Breast epithelium (tissue), 4 donors: ENCODE measurements at regions not wholly inside any gene's neighbourhood (a gene's known extent, or its start where the extent isn't known, plus 50 kb on each side); places are given as distances from the start of the nearest gene placed in this dataset.

Source experiments
- DNase-seq, 2 donors: peaks; one replicate each; pipeline ENCODE4 v3.0.0-alpha.2; 2019; ENCODE audit warnings: low spot score in 2 of 2
- H3K27ac ChIP-seq, 2 donors: fragments of 200-600 bp; sonication (generic) in 1 of 2; one replicate each; pipeline ENCODE4 v1.5.1; 2016 to 2019; ENCODE audit warnings: mild to moderate bottlenecking in 1 of 2
- H3K27me3 ChIP-seq, 2 donors: fragments of 200-600 bp; sonication (generic) in 1 of 2; one replicate each; pipeline versions ENCODE4 v1.5.1 to v1.6.0; 2017 to 2019; ENCODE audit warnings: control low read depth in 1 of 2, mild to moderate bottlenecking in 1 of 2
- H3K36me3 ChIP-seq: fragments of 200-600 bp; one replicate; pipeline ENCODE4 v1.5.1; 2019
- H3K4me1 ChIP-seq, 2 donors: fragments of 200-600 bp; sonication (generic); one replicate each; pipeline ENCODE4 v1.5.1; 2016 to 2019; ENCODE audit warnings: control low read depth in 1 of 2
- H3K4me3 ChIP-seq, 3 donors: fragments of 200-600 bp; sonication (generic); 1 replicate in 2 of 3; 2 replicates in 1 of 3; pipeline ENCODE4 v1.5.1; 2016 to 2019; ENCODE audit warnings: mild to moderate bottlenecking in 3 of 3, moderate library complexity in 2 of 3
- H3K9me3 ChIP-seq, 2 donors: fragments of 200-600 bp; sonication (generic) in 1 of 2; one replicate each; pipeline ENCODE4 v1.5.1; 2016 to 2019; ENCODE audit warnings: control low read depth in 1 of 2
- POLR2A ChIP-seq: fragments of 450-650 bp; IDR thresholded peaks from one replicate; pipeline ENCODE4 v1.6.1; 2016; ENCODE audit warnings: antibody characterized with exemption, mild to moderate bottlenecking, moderate library complexity
- POLR2AphosphoS5 ChIP-seq, 3 donors: sonication (generic); formaldehyde crosslinking; IDR thresholded peaks; one replicate each; pipeline ENCODE4 v1.6.1; 2017; ENCODE audit warnings: antibody characterized with exemption in 3 of 3
- intact Hi-C: fragments of 100-400 bp; cut with DNase I; formaldehyde crosslinking; loops from one replicate; pipeline ENCODE4 v1.15.1; 2023; ENCODE audit warnings: low total_unique reads
- TF ChIP-seq, protein P1 (sequence below), 3 donors: fragments of 450-650 bp; IDR thresholded peaks; one replicate each; pipeline ENCODE4 v1.5.1; 2016 to 2017; ENCODE audit warnings: antibody characterized with exemption in 3 of 3, mild to moderate bottlenecking in 3 of 3, moderate library complexity in 3 of 3

DNA sequence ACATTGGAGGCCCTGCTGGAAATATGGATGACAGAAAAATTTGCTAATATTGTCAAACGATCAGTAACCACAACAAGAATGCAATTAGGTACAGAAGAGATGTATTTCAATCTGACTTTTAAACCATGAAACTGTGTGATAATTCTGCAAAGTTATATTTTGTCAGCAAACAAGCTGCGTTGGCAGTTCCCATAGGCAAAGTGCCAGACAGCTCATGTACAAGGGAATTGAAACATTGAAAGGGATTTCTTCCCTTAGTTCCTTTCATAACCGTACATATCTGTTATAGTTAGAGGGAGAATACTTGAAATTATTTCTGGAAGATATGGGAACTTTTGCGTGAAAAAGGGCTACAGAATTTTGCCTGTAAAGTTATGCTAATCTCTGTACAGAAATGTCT, 419.4 kb upstream of the PTGER4 start:
- TF ChIP-seq POLR2AphosphoS5 (IDR thresholded peaks at IDR 0.05) (no peak), POLR2A (no peak)
- TF ChIP-seq, protein P1, sequence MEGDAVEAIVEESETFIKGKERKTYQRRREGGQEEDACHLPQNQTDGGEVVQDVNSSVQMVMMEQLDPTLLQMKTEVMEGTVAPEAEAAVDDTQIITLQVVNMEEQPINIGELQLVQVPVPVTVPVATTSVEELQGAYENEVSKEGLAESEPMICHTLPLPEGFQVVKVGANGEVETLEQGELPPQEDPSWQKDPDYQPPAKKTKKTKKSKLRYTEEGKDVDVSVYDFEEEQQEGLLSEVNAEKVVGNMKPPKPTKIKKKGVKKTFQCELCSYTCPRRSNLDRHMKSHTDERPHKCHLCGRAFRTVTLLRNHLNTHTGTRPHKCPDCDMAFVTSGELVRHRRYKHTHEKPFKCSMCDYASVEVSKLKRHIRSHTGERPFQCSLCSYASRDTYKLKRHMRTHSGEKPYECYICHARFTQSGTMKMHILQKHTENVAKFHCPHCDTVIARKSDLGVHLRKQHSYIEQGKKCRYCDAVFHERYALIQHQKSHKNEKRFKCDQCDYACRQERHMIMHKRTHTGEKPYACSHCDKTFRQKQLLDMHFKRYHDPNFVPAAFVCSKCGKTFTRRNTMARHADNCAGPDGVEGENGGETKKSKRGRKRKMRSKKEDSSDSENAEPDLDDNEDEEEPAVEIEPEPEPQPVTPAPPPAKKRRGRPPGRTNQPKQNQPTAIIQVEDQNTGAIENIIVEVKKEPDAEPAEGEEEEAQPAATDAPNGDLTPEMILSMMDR (IDR thresholded peaks at IDR 0.05), result no peak
- Histone ChIP-seq H3K27ac (no peak overlapping the region), H3K36me3 (no peaks in the 10 kb centered on the region), H3K27me3 (no peaks in the 10 kb centered on the region), H3K9me3 (no peaks in the 10 kb centered on the region), H3K4me1 (no peaks in the 10 kb centered on the region), H3K4me3 (no peak overlapping the region)
- intact Hi-C loops, result no loop called here
- DNase-seq, result no peak

DNA sequence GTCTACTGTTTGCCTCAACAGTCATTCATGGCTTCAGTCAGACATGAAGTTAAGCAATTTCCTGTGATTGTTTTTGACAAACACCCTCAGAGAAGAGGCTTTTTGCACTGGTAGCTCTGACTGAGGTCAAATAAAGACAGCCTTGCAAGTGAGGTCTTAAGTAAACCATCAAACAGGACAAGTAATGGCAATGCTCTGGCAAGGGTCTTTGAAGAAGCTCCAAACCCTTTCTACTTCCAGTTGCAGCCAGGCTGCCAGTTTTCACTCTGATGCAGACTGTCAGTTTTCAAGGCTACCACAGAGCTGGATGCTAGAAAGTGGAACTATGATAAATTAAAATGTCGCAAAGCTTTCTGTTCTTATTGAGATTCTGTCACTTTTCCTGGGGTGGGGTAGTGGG, 421.5 kb upstream of the PTGER4 start:
- intact Hi-C loops, result no loop called here
- Histone ChIP-seq H3K27me3 (no peaks in the 10 kb centered on the region), H3K36me3 (no peaks in the 10 kb centered on the region), H3K27ac (no peak overlapping the region), H3K4me1 (no peaks in the 10 kb centered on the region), H3K9me3 (no peaks in the 10 kb centered on the region), H3K4me3 (no peak overlapping the region)
- TF ChIP-seq, protein P1 (IDR thresholded peaks at IDR 0.05), result no peak
- TF ChIP-seq POLR2AphosphoS5 (IDR thresholded peaks at IDR 0.05) (no peak), POLR2A (no peak)
- DNase-seq, result no peak

DNA sequence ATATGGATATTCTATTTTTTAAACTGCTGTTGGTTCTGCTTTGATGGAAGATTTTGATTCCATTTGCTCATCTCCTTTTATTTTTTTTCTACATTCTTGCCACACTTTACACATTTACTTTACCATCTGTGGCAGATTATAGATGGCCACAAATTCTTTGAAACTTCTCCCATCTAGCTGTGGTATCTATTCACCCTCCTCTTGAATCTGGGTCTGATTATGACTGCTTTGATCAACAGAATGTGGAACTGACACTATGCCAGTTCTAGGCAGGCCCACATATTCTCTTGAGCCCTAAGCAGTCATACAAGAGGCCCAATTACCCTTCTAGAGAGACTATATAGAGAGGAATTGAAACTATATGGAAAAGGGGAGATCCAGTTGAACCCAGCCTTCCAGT, 439.0 kb upstream of the PTGER4 start:
- Histone ChIP-seq H3K27ac (no peak overlapping the region), H3K4me3 (no peak overlapping the region), H3K27me3 (no peaks in the 10 kb centered on the region), H3K9me3 (peaks cover 4% of the 10 kb centered on the region in 2 donors), H3K4me1 (no peaks in the 10 kb centered on the region), H3K36me3 (peaks cover 4% of the 10 kb centered on the region)
- intact Hi-C loops, result no loop called here
- no peak for TF ChIP-seq POLR2A
- TF ChIP-seq, protein P1 (IDR thresholded peaks at IDR 0.05), result no peak
- TF ChIP-seq POLR2AphosphoS5 (IDR thresholded peaks at IDR 0.05), result no peak
- DNase-seq, result no peak

- no peak for DNase-seq
- TF ChIP-seq POLR2A (no peak), POLR2AphosphoS5 (IDR thresholded peaks at IDR 0.05) (no peak)
- TF ChIP-seq, protein P1 (IDR thresholded peaks at IDR 0.05), result no peak
- no peaks in the 10 kb centered on the region for H3K27me3 ChIP-seq
- H3K36me3 ChIP-seq, result peaks cover 4% of the 10 kb centered on the region
- H3K9me3 ChIP-seq, result peaks cover 4% of the 10 kb centered on the region in 2 donors
- H3K4me3 ChIP-seq, result no peak overlapping the region
- H3K27ac ChIP-seq, result no peak overlapping the region
- H3K4me1 ChIP-seq, result no peaks in the 10 kb centered on the region
- intact Hi-C loops, result no loop called here
Observed at GRCh38 chr5:40240111-40240510, 439.6 kb upstream of the PTGER4 start.

- Histone ChIP-seq H3K9me3 (peaks cover 4% of the 10 kb centered on the region in 2 donors), H3K27me3 (no peaks in the 10 kb centered on the region), H3K4me1 (no peaks in the 10 kb centered on the region), H3K27ac (no peak overlapping the region), H3K4me3 (no peak overlapping the region), H3K36me3 (peaks cover 4% of the 10 kb centered on the region)
- intact Hi-C loops, result no loop called here
- TF ChIP-seq POLR2AphosphoS5 (IDR thresholded peaks at IDR 0.05), result no peak
- TF ChIP-seq POLR2A, result no peak
- TF ChIP-seq, protein P1 (IDR thresholded peaks at IDR 0.05), result no peak
- no peak for DNase-seq
Observed at GRCh38 chr5:40238066-40238745, 441.5 kb upstream of the PTGER4 start.
